ENCODE measurements at regions not wholly inside any gene's neighbourhood (a gene's known extent, or its start where the extent isn't known, plus 50 kb on each side); places are given as distances from the start of the nearest gene placed in this dataset.

GRCh38 chrX:125266153-125266660 is 53.5 kb upstream of the TEX13C start:
- H3K4me3 ChIP-seq (IDR thresholded peaks at IDR 0.05; ENCODE audit: insufficient read depth, low read depth, low read length): no peak overlapping the region
- H3K9ac ChIP-seq: no peak overlapping the region
- no peak for TF ChIP-seq CTCF (conservative IDR thresholded peaks at IDR 0.05; ENCODE audit: low read depth, low read length)
- H2AFZ ChIP-seq (ENCODE audit: low read depth): no peak overlapping the region
- no peaks in the 10 kb centered on the region for H4K20me1 ChIP-seq (ENCODE audit: insufficient read depth)
- no peak overlapping the region for H3K27ac ChIP-seq
- H3K4me1 ChIP-seq (ENCODE audit: low read depth, poor library complexity, severe bottlenecking): no peaks in the 10 kb centered on the region
- no peaks in the 10 kb centered on the region for H3K79me2 ChIP-seq (ENCODE audit: insufficient read depth, low read depth)
- no peaks in the 10 kb centered on the region for H3K27me3 ChIP-seq (ENCODE audit: insufficient read depth, low read depth)
- H3K4me2 ChIP-seq: no peak overlapping the region
- no peaks in the 10 kb centered on the region for H3K36me3 ChIP-seq (ENCODE audit: insufficient read depth)

All from KMS-11 (cell line).